CD4-positive, alpha-beta T cell treated with Interferon alpha-2 for 1 hour (primary cell): ENCODE measurements at regions not wholly inside any gene's neighbourhood (a gene's known extent, or its start where the extent isn't known, plus 50 kb on each side); places are given as distances from the start of the nearest gene placed in this dataset.
"Not testable (repeated sequence)": the region's sequence is repeated elsewhere in the genome, so short reads cannot be mapped to it uniquely, and the experiment has no call there.

Source experiments
- DNase-seq, 2 donors: peaks; one replicate each; pipeline ENCODE4 v3.0.0-alpha.2; 2020 to 2022

- DNase-seq, result no peak
These were observed 490.4 kb upstream of the ZFP42 start for GRCh38 chr4:187504974-187505797.

- DNase-seq, result not testable (repeated sequence)
These were observed 489.8 kb upstream of the ZFP42 start for GRCh38 chr4:187505798-187506141.

- DNase-seq, result no peak
These were observed 479.3 kb upstream of the ZFP42 start for GRCh38 chr4:187516224-187516623.

GRCh38 chr4:187541666-187542065 lies 453.9 kb upstream of the ZFP42 start:
- DNase-seq, result no peak

- no peak for DNase-seq
These were observed 451.0 kb upstream of the ZFP42 start for GRCh38 chr4:187544461-187545053.

GRCh38 chr4:187547316-187547715 lies 448.3 kb upstream of the ZFP42 start:
- no peak for DNase-seq

GRCh38 chr4:187550256-187550950 lies 445.2 kb upstream of the ZFP42 start:
- no peak for DNase-seq

- no peak for DNase-seq
These were observed 442.8 kb upstream of the ZFP42 start for GRCh38 chr4:187552781-187553180.

GRCh38 chr4:187555174-187555573 lies 440.4 kb upstream of the ZFP42 start:
- DNase-seq, result no peak

GRCh38 chr4:187558391-187558790 lies 437.2 kb upstream of the ZFP42 start:
- DNase-seq, result no peak

GRCh38 chr4:187562345-187562744 lies 433.2 kb upstream of the ZFP42 start:
- DNase-seq, result no peak

- no peak for DNase-seq
These were observed 430.2 kb upstream of the ZFP42 start for GRCh38 chr4:187565416-187565815.

GRCh38 chr4:187569871-187570270 lies 425.7 kb upstream of the ZFP42 start:
- no peak for DNase-seq

- DNase-seq, result no peak
These were observed 419.9 kb upstream of the ZFP42 start for GRCh38 chr4:187575706-187576105.

- DNase-seq, result no peak
These were observed 418.8 kb upstream of the ZFP42 start for GRCh38 chr4:187576751-187577150.

GRCh38 chr4:187577941-187578480 lies 417.6 kb upstream of the ZFP42 start:
- DNase-seq, result no peak

GRCh38 chr4:187586892-187587291 lies 408.7 kb upstream of the ZFP42 start:
- no peak for DNase-seq

- DNase-seq, result no peak
These were observed 397.4 kb upstream of the ZFP42 start for GRCh38 chr4:187598196-187598595.

- DNase-seq, result no peak
These were observed 393.1 kb upstream of the ZFP42 start for GRCh38 chr4:187602339-187603092.

GRCh38 chr4:187603093-187604025 lies 392.2 kb upstream of the ZFP42 start:
- DNase-seq, result no peak

- DNase-seq, result no peak
These were observed 390.6 kb upstream of the ZFP42 start for GRCh38 chr4:187604984-187605383.

- DNase-seq, result peak in 1 of 2 donors; percentile 12
These were observed 389.0 kb upstream of the ZFP42 start for GRCh38 chr4:187606581-187606980.
